Caco-2 (cell line): ENCODE measurements at regions not wholly inside any gene's neighbourhood (a gene's known extent, or its start where the extent isn't known, plus 50 kb on each side); places are given as distances from the start of the nearest gene placed in this dataset.

ENCODE experiments used
- BruUV-seq: library from RNA; stranded (reverse); fragments of 400-500 nt; replicated peaks from 2 replicates; lab custom pipeline; 2021; lab: Mats Ljungman, UMichigan
- CTCF ChIA-PET: fragments of 300-600 bp; sonication (Branson Sonifier 250); formaldehyde crosslinking; loops from one replicate; lab custom pipeline; 2022; ENCODE audit warnings: antibody characterized with exemption; lab: Charles Lee
- POLR2A ChIA-PET: fragments of 300-600 bp; sonication (Branson Sonifier 250); formaldehyde crosslinking; loops from one replicate; lab custom pipeline; 2022; ENCODE audit warnings: antibody characterized with exemption; lab: Charles Lee
- DNase-seq, 2 experiments: peaks; one replicate each; pipeline versions ENCODE4 v3.0.0 to v3.0.0-alpha.2; 2020 to 2022
- H3K27me3 ChIP-seq: replicated peaks from 2 replicates; pipeline ENCODE4 v1.6.0; 2011; ENCODE audit warnings: low read length; ENCODE audit not compliant: control insufficient read depth, insufficient read depth
- H3K36me3 ChIP-seq: 2 replicates; pipeline ENCODE4 v1.5.1; 2011; ENCODE audit warnings: low read length; ENCODE audit not compliant: control insufficient read depth, insufficient read depth
- H3K4me1 ChIP-seq: fragments of 250-450 bp; sonication (Bioruptor Pico); 2 replicates; pipeline ENCODE4 v1.5.1; 2020; ENCODE audit warnings: mild to moderate bottlenecking
- H3K4me3 ChIP-seq: 2 replicates; pipeline ENCODE4 v1.5.1; 2011; ENCODE audit warnings: low read depth, mild to moderate bottlenecking, control low read depth, low read length
- H3K9me3 ChIP-seq: fragments of 250-450 bp; sonication (Bioruptor Pico); 2 replicates; pipeline ENCODE4 v1.5.1; 2020; ENCODE audit warnings: mild to moderate bottlenecking, moderate library complexity
- H3K27ac Mint-ChIP-seq: one replicate; pipeline ENCODE4 v1.8.0; 2022; ENCODE audit warnings: mixed read lengths; ENCODE audit not compliant: unreplicated experiment
- H3K27me3 Mint-ChIP-seq: one replicate; pipeline ENCODE4 v1.8.0; 2022; ENCODE audit warnings: mixed read lengths; ENCODE audit not compliant: insufficient read depth, unreplicated experiment
- H3K36me3 Mint-ChIP-seq: one replicate; pipeline ENCODE4 v1.8.0; 2022; ENCODE audit warnings: mild to moderate bottlenecking, mixed read lengths; ENCODE audit not compliant: insufficient read depth, unreplicated experiment
- H3K4me1 Mint-ChIP-seq: one replicate; pipeline ENCODE4 v1.8.0; 2022; ENCODE audit warnings: low read depth, mixed read lengths; ENCODE audit not compliant: unreplicated experiment
- H3K4me3 Mint-ChIP-seq: one replicate; pipeline ENCODE4 v1.8.0; 2022; ENCODE audit warnings: mild to moderate bottlenecking, moderate library complexity, mixed read lengths; ENCODE audit not compliant: unreplicated experiment
- H3K9me3 Mint-ChIP-seq: one replicate; pipeline ENCODE4 v1.8.0; 2022; ENCODE audit warnings: mixed read lengths; ENCODE audit not compliant: unreplicated experiment
- intact Hi-C: fragments of 100-400 bp; cut with micrococcal nuclease; formaldehyde crosslinking; loops from one replicate; pipeline ENCODE4 v1.10.0; 2022; ENCODE audit not compliant: unreplicated experiment
- TF ChIP-seq, protein P1 (sequence below), 2 experiments: fragments of 200-600 bp in 1 of 2; IDR thresholded peaks; 1 replicate in 1 of 2; 2 replicates in 1 of 2; pipeline versions ENCODE4 v1.5.1 to v1.8.0; 2011 to 2022; ENCODE audit warnings: antibody characterized with exemption in 1 of 2, control low read depth in 1 of 2, inconsistent platforms in 1 of 2, low read depth in 1 of 2, low read length in 1 of 2, mild to moderate bottlenecking in 1 of 2, moderate library complexity in 1 of 2; ENCODE audit not compliant: insufficient read depth in 1 of 2, severe bottlenecking in 1 of 2, unreplicated experiment in 1 of 2

DNA sequence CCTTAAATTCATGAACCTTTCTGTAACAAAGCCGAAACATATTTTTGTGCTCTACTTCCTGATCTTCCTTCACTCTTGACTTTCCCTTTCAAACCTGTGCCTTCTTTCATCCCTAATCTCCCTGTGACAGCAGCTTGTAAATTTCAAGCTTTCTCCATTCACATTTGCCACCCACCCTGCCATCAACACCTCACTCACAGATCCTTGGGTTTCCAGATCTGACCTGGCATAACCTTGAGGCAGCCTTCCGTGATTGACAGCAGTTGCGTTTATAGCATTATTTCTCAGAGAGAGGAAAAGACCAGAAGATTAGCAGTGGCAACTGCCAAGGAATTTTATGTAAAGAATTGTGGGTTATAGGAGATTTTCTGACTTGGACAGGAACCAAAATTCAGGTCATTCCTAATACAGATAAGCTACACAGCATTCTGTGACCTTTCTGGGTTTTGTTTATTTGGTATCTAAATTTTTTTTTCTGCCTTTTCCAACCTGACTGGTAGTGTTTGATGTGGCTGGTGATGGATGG, 260.0 kb downstream of the NR2F1-AS1 start:
- no peaks in the 10 kb centered on the region for H3K9me3 ChIP-seq
- H3K27me3 ChIP-seq, result no peaks in the 10 kb centered on the region
- POLR2A ChIA-PET, result no interaction called here
- no peaks in the 10 kb centered on the region for H3K36me3 ChIP-seq
- TF ChIP-seq, protein P1, sequence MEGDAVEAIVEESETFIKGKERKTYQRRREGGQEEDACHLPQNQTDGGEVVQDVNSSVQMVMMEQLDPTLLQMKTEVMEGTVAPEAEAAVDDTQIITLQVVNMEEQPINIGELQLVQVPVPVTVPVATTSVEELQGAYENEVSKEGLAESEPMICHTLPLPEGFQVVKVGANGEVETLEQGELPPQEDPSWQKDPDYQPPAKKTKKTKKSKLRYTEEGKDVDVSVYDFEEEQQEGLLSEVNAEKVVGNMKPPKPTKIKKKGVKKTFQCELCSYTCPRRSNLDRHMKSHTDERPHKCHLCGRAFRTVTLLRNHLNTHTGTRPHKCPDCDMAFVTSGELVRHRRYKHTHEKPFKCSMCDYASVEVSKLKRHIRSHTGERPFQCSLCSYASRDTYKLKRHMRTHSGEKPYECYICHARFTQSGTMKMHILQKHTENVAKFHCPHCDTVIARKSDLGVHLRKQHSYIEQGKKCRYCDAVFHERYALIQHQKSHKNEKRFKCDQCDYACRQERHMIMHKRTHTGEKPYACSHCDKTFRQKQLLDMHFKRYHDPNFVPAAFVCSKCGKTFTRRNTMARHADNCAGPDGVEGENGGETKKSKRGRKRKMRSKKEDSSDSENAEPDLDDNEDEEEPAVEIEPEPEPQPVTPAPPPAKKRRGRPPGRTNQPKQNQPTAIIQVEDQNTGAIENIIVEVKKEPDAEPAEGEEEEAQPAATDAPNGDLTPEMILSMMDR (IDR thresholded peaks at IDR 0.05; ENCODE audit: insufficient read depth in 1 of 2, low read depth in 1 of 2, low read length in 1 of 2, severe bottlenecking in 1 of 2, unreplicated experiment in 1 of 2), result no peak
- Mint-ChIP-seq H3K27ac (no peak overlapping the region), H3K36me3 (no peaks in the 10 kb centered on the region), H3K27me3 (peaks cover 15% of the 10 kb centered on the region), H3K4me1 (no peaks in the 10 kb centered on the region), H3K4me3 (no peak overlapping the region), H3K9me3 (no peaks in the 10 kb centered on the region)
- H3K4me1 ChIP-seq, result no peaks in the 10 kb centered on the region
- no TSS peak for BruUV-seq
- DNase-seq, result no peak
- no peak overlapping the region for H3K4me3 ChIP-seq
- CTCF ChIA-PET, result no interaction called here
- intact Hi-C loops, result no loop called here

DNA sequence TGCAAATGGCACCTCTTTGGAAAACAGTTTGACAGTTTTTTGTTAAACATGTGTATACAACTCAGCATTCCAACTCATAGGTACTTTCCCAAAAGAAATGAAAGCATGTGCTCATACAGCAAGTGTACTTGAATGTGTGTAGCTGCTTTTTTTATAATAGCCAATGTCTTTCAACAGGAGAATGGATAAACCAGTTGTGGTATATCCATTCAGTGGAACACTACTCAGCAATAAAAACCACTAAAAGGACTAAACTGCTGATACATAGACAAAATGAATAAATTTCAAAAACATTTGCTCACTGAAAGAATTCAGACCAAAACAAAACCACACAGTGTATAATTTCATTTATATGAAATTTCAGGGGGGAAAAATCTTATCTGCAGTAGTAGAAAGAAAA, 267.3 kb downstream of the NR2F1-AS1 start:
- H3K9me3 Mint-ChIP-seq, result no peaks in the 10 kb centered on the region
- TF ChIP-seq, protein P1 (IDR thresholded peaks at IDR 0.05; ENCODE audit: insufficient read depth in 1 of 2, low read depth in 1 of 2, low read length in 1 of 2, severe bottlenecking in 1 of 2, unreplicated experiment in 1 of 2), result no peak
- H3K4me1 ChIP-seq, result no peaks in the 10 kb centered on the region
- CTCF ChIA-PET, result no interaction called here
- H3K27me3 Mint-ChIP-seq, result peaks cover under 1% of the 10 kb centered on the region
- no peak overlapping the region for H3K27ac Mint-ChIP-seq
- BruUV-seq, result no TSS peak
- H3K27me3 ChIP-seq, result no peaks in the 10 kb centered on the region; the same call in 1 of the 2 replicates
- no peak overlapping the region for H3K4me3 Mint-ChIP-seq
- intact Hi-C loops, result no loop called here
- no peaks in the 10 kb centered on the region for H3K36me3 ChIP-seq
- POLR2A ChIA-PET, result no interaction called here
- H3K9me3 ChIP-seq, result no peaks in the 10 kb centered on the region
- H3K36me3 Mint-ChIP-seq, result no peaks in the 10 kb centered on the region
- DNase-seq, result no peak
- H3K4me3 ChIP-seq, result no peak overlapping the region
- H3K4me1 Mint-ChIP-seq, result no peaks in the 10 kb centered on the region

DNA sequence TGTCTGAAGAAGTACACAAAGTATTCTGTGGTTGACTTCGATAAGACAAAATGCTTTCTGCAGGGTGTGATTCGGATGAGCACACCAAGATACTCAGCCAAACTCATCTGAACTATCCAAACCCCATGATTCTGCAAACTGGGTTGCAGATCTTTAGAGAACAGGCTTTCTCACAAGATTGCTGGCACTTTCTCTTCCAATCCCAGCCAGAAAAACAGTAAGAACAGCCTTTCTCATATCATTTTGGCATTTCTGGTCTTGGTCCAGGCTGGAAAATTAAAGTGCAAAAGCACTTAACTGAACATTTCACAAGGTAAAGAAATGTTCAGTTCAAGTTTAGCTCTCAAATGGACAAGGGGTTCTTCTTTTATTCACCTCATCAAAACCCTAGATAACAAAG, 269.1 kb downstream of the NR2F1-AS1 start:
- no peaks in the 10 kb centered on the region; the same call in 1 of the 2 replicates for H3K27me3 ChIP-seq
- CTCF ChIA-PET, result no interaction called here
- intact Hi-C loops, result no loop called here
- POLR2A ChIA-PET, result no interaction called here
- no peaks in the 10 kb centered on the region for H3K36me3 Mint-ChIP-seq
- H3K9me3 ChIP-seq, result no peaks in the 10 kb centered on the region
- H3K4me3 Mint-ChIP-seq, result no peak overlapping the region
- DNase-seq, result no peak
- no peaks in the 10 kb centered on the region for H3K36me3 ChIP-seq
- TF ChIP-seq, protein P1 (IDR thresholded peaks at IDR 0.05; ENCODE audit: insufficient read depth in 1 of 2, low read depth in 1 of 2, low read length in 1 of 2, severe bottlenecking in 1 of 2, unreplicated experiment in 1 of 2), result no peak
- no peak overlapping the region for H3K27ac Mint-ChIP-seq
- H3K4me3 ChIP-seq, result no peak overlapping the region
- no peaks in the 10 kb centered on the region for H3K27me3 Mint-ChIP-seq
- no TSS peak for BruUV-seq
- H3K4me1 Mint-ChIP-seq, result no peaks in the 10 kb centered on the region
- H3K4me1 ChIP-seq, result no peaks in the 10 kb centered on the region
- H3K9me3 Mint-ChIP-seq, result no peaks in the 10 kb centered on the region
